Mucosa of descending colon (tissue), 3 donors: ENCODE measurements at regions not wholly inside any gene's neighbourhood (a gene's known extent, or its start where the extent isn't known, plus 50 kb on each side); places are given as distances from the start of the nearest gene placed in this dataset.
"Not testable (repeated sequence)": the region's sequence is repeated elsewhere in the genome, so short reads cannot be mapped to it uniquely, and the experiment has no call there.

ENCODE experiments used
- ATAC-seq: fragments of 200-7000 bp; cut with Tn5 transposase; one replicate; pipeline ENCODE4 v1.9.1; 2020; ENCODE audit warnings: mild to moderate bottlenecking, moderate library complexity
- DNase-seq, 3 donors: peaks; one replicate each; pipeline ENCODE4 v3.0.0-alpha.2; 2020
- H3K36me3 ChIP-seq: fragments of 200-600 bp; one replicate; pipeline ENCODE4 v1.8.0; 2021; ENCODE audit warnings: low read depth, mild to moderate bottlenecking
- H3K4me1 ChIP-seq: fragments of 200-600 bp; one replicate; pipeline ENCODE4 v1.8.0; 2021; ENCODE audit warnings: low read depth, mild to moderate bottlenecking
- H3K4me3 ChIP-seq: fragments of 200-600 bp; one replicate; pipeline ENCODE4 v1.8.0; 2021; ENCODE audit warnings: mild to moderate bottlenecking
- H3K9me3 ChIP-seq: fragments of 200-600 bp; one replicate; pipeline ENCODE4 v1.8.0; 2021; ENCODE audit warnings: mild to moderate bottlenecking
- CTCF ChIP-seq: fragments of 200-600 bp; IDR thresholded peaks from one replicate; pipeline ENCODE4 v1.8.0; 2022; ENCODE audit warnings: antibody characterized with exemption, mild to moderate bottlenecking
- intact Hi-C, 2 donors: fragments of 100-400 bp; cut with DNase I in 1 of 2; cut with micrococcal nuclease in 1 of 2; formaldehyde crosslinking; loops; one replicate each; pipeline versions ENCODE4 v1.11.0 to v1.11.1; 2022; cut with DNase I, micrococcal nuclease
- donor health status: DM: no; HTN: no; CAD: no; lungs with moderate emphysema.
- donor health status: DM: no; HTN: no; CAD: no.
- donor health status: DM: no; HTN: yes; CAD: no.

DNA sequence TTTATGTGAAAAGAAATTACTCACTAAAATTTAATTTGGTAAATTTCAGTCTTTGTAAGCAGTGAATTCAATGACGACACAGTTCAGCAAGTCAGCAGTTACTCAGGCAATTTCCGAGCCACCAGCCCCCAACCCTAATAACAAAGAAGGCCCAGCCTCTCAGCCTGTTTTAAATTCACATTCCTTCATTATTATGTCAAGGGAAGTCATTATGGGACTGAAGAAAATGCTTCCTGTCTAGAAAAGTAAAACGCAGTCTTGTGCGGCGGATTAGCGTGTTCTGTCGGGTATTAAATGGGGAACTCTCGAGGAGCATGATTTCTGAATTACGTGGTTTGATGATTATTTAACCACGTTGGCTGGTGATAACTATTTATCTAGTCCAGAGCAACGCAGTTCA, 177.6 kb downstream of the AIPL1 start:
- Histone ChIP-seq H3K9me3 (no peaks in the 10 kb centered on the region), H3K4me3 (no peak overlapping the region), H3K4me1 (no peaks in the 10 kb centered on the region), H3K36me3 (no peaks in the 10 kb centered on the region)
- intact Hi-C loops, result no loop called here
- TF ChIP-seq CTCF, result no peak
- ATAC-seq (no peak), DNase-seq (no peak)

- H3K9me3 ChIP-seq, result no peaks in the 10 kb centered on the region
- H3K4me3 ChIP-seq, result no peak overlapping the region
- intact Hi-C loops, result no loop called here
- no peak for TF ChIP-seq CTCF
- H3K4me1 ChIP-seq, result no peaks in the 10 kb centered on the region
- no peak for DNase-seq
- no peak for ATAC-seq
- H3K36me3 ChIP-seq, result no peaks in the 10 kb centered on the region
Measured at GRCh38 chr17:6255322-6255721, 179.6 kb downstream of the AIPL1 start.

GRCh38 chr17:6254036-6254435, 180.9 kb downstream of the AIPL1 start:
- DNase-seq (no peak), ATAC-seq (no peak)
- Histone ChIP-seq H3K4me3 (no peak overlapping the region), H3K4me1 (no peaks in the 10 kb centered on the region), H3K9me3 (no peaks in the 10 kb centered on the region), H3K36me3 (no peaks in the 10 kb centered on the region)
- intact Hi-C loops, result no loop called here
- no peak for TF ChIP-seq CTCF

DNA sequence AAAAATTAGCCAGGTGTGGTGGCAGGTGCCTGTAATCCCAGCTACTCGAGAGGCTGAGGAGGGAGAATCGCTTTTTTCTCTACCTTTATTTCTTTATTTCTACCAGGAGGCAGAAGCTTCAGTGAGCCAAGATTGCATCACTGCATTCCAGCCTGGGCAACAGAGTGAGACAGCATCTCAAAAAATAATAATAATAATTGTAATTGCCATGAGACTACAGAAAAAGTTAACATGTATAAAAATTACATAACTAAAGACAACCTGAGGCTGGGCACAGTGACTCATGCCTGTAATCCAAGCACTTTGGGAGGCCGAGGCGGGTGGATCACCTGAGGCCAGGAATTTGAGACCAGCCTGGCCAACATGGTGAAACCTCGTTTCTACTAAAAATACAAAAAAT, 181.5 kb downstream of the WSCD1 start:
- intact Hi-C loops, DNase-seq, H3K4me1 ChIP-seq, H3K36me3 ChIP-seq, ATAC-seq, H3K4me3 ChIP-seq, H3K9me3 ChIP-seq: not testable (repeated sequence)

GRCh38 chr17:6249732-6250131, 179.6 kb downstream of the WSCD1 start:
- ATAC-seq, result no peak
- no peak for TF ChIP-seq CTCF

DNA sequence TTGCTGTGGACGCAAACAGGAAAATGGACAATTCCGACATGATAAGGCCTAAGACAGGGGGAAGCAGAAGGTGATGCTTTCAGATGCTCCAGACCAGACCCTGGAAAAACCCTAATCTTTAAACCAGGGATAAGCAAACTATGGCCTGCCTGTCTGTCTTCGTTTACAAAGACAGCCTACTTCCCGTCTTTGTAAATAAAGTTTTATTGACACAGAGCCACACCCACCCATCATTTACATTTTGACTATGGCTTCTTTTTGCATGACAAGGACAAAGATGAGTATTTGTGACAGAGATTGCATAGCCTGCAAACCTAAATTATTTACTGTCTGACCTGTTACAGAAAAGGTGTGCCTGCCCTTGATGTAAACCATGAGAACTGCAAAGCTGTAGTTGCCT, 177.9 kb downstream of the WSCD1 start:
- Histone ChIP-seq H3K4me1 (no peaks in the 10 kb centered on the region), H3K36me3 (no peaks in the 10 kb centered on the region), H3K9me3 (no peaks in the 10 kb centered on the region), H3K4me3 (no peak overlapping the region)
- DNase-seq, result no peak
- no peak for ATAC-seq
- no peak for TF ChIP-seq CTCF
- intact Hi-C loops, result no loop called here

More at GRCh38 chr17:6249732-6250131, 179.6 kb downstream of the WSCD1 start:
- no peak overlapping the region for H3K4me3 ChIP-seq
- no peaks in the 10 kb centered on the region for H3K36me3 ChIP-seq
- H3K4me1 ChIP-seq, result no peaks in the 10 kb centered on the region
- no peaks in the 10 kb centered on the region for H3K9me3 ChIP-seq
- intact Hi-C loops, result no loop called here
- no peak for DNase-seq
